ENCODE measurements at regions not wholly inside any gene's neighbourhood (a gene's known extent, or its start where the extent isn't known, plus 50 kb on each side); places are given as distances from the start of the nearest gene placed in this dataset.

DNA sequence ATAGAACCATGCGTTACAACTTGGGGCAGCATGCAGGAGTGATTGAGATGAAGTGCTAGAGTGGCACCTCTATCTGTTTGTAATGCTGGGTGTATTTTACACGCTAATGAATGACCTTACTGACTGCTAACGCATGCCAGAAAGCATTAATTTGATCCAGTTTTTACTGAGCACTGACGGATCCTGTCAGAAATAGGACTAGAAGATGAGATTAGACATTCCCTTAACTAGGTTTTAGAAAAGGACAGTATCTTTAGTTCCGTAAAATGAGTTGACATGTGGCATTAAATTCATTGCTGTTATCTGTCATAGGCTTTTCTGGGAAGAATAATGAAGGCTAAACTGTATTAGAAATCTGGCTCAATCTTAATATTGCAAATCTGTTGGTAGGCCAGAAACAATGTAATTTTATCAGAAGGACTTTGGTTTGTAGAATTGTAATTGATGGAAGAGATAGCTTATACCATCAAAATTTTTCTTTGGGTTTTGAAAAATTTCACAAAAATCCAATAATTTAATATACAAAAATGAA is 140.4 kb upstream of the WDFY3 start:
- TF ChIP-seq, protein P1, sequence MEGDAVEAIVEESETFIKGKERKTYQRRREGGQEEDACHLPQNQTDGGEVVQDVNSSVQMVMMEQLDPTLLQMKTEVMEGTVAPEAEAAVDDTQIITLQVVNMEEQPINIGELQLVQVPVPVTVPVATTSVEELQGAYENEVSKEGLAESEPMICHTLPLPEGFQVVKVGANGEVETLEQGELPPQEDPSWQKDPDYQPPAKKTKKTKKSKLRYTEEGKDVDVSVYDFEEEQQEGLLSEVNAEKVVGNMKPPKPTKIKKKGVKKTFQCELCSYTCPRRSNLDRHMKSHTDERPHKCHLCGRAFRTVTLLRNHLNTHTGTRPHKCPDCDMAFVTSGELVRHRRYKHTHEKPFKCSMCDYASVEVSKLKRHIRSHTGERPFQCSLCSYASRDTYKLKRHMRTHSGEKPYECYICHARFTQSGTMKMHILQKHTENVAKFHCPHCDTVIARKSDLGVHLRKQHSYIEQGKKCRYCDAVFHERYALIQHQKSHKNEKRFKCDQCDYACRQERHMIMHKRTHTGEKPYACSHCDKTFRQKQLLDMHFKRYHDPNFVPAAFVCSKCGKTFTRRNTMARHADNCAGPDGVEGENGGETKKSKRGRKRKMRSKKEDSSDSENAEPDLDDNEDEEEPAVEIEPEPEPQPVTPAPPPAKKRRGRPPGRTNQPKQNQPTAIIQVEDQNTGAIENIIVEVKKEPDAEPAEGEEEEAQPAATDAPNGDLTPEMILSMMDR (conservative IDR thresholded peaks at IDR 0.05; ENCODE audit: low read depth, low read length), result no peak
- TF ChIP-seq EZH2 (IDR thresholded peaks at IDR 0.05; ENCODE audit: borderline replicate concordance, low read depth, low read length, poor library complexity, severe bottlenecking), result no peak
